HCT116 (cell line): ENCODE measurements at regions not wholly inside any gene's neighbourhood (a gene's known extent, or its start where the extent isn't known, plus 50 kb on each side); places are given as distances from the start of the nearest gene placed in this dataset.

Source experiments
- SIN3A ChIP-seq: IDR thresholded peaks from 2 replicates; pipeline ENCODE4 v1.6.1; 2012; ENCODE audit warnings: low read depth
- ZNF274 ChIP-seq: fragments of 200-500 bp; sonication (Bioruptor generic); IDR thresholded peaks from 2 replicates; pipeline ENCODE4 v1.6.1; 2014; ENCODE audit warnings: mild to moderate bottlenecking, low read depth, low read length, inconsistent platforms

DNA sequence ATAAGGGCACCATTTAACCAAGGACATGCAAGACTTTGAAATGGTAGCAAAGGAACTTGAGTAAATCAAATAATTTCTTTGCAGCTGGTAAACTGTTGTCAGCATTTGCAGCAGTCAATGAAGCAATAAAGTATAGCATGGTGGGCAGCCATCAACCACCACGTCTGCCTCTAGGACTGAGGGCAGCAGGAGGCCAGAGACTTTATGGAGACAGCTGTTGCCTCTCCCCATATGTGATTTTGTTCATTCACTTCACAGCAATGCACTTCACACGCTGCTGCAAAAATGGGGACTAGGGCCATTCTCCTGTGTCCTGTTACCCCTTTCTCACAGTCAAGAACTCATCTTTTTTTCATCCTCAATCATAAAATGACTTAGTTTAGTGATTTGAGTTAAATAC is 51.3 kb upstream of the PCDH9 start (continued):
- no peak for TF ChIP-seq ZNF274
- TF ChIP-seq SIN3A = no peak
